Stomach (tissue), 8 donors: ENCODE measurements at regions not wholly inside any gene's neighbourhood (a gene's known extent, or its start where the extent isn't known, plus 50 kb on each side); places are given as distances from the start of the nearest gene placed in this dataset.

Experiments
- DNase-seq, 2 donors: peaks; one replicate each; pipeline versions ENCODE4 v3.0.0 to v3.0.0-alpha.2; 2013 to 2019
- H3K27ac ChIP-seq, 5 donors: fragments of 200-600 bp in 4 of 5; sonication (generic) in 4 of 5; one replicate each; pipeline ENCODE4 v1.5.1; 2013 to 2019; ENCODE audit warnings: mild to moderate bottlenecking in 1 of 5, moderate library complexity in 1 of 5
- H3K27me3 ChIP-seq, 3 donors: fragments of 200-600 bp; sonication (generic); one replicate each; pipeline ENCODE4 v1.5.1; 2017 to 2019; ENCODE audit warnings: mixed run types in 1 of 3
- H3K36me3 ChIP-seq, 4 donors: fragments of 200-600 bp; sonication (generic); 1 replicate in 3 of 4; 2 replicates in 1 of 4; pipeline ENCODE4 v1.5.1; 2016 to 2019
- H3K4me1 ChIP-seq, 4 donors: fragments of 200-600 bp; sonication (generic); one replicate each; pipeline ENCODE4 v1.5.1; 2016 to 2019
- H3K4me3 ChIP-seq, 4 donors: fragments of 200-600 bp; sonication (generic) in 3 of 4; one replicate each; pipeline ENCODE4 v1.5.1; 2016 to 2019; ENCODE audit warnings: mild to moderate bottlenecking in 1 of 4
- H3K9me3 ChIP-seq, 4 donors: fragments of 200-600 bp; sonication (generic); one replicate each; pipeline ENCODE4 v1.5.1; 2016 to 2019
- CTCF ChIP-seq, 7 experiments: fragments of 450-650 bp in 4 of 7; fragments of 200-600 bp in 3 of 7; sonication (generic) in 3 of 7; IDR thresholded peaks; one replicate each; pipeline ENCODE4 v1.5.1; 2016 to 2019; ENCODE audit warnings: antibody characterized with exemption in 7 of 7, control low read depth in 2 of 7, mild to moderate bottlenecking in 1 of 7
- EP300 ChIP-seq: sonication (generic); formaldehyde crosslinking; IDR thresholded peaks from one replicate; pipeline ENCODE4 v1.6.1; 2017; ENCODE audit warnings: antibody characterized with exemption
- POLR2A ChIP-seq, 4 donors: fragments of 450-650 bp; IDR thresholded peaks; one replicate each; pipeline ENCODE4 v1.6.1; 2016; ENCODE audit warnings: antibody characterized with exemption in 4 of 4, control low read depth in 2 of 4, mild to moderate bottlenecking in 1 of 4, moderate library complexity in 1 of 4
- POLR2AphosphoS5 ChIP-seq, 3 donors: sonication (generic); formaldehyde crosslinking; IDR thresholded peaks; one replicate each; pipeline ENCODE4 v1.6.1; 2016; ENCODE audit warnings: antibody characterized with exemption in 3 of 3
- WGBS, 5 donors: extraction: QIAGEN DNeasy Blood & Tissue Kit in 3 of 5; methylation state at CpG; one replicate each; pipeline versions ENCODE4 v1.1.5 to v1.1.7; 2013 to 2018; 5-methylcytosine and 5-hydroxymethylcytosine counted together
- intact Hi-C: fragments of 100-400 bp; cut with DNase I; formaldehyde crosslinking; loops from one replicate; pipeline ENCODE4 v1.15.1; 2023; ENCODE audit warnings: low total_unique reads
- donor health status: healthy with polysubstance abuse.
- donor health status: Bipolar disorder and iron deficiency.
- donor health status: healthy.

- Histone ChIP-seq H3K4me3 (no peak overlapping the region), H3K27ac (peak overlapping the region in 4 of 5 donors; percentile 29 to 65 (median 46)), H3K36me3 (no peaks in the 10 kb centered on the region), H3K27me3 (no peaks in the 10 kb centered on the region), H3K9me3 (peaks cover 0 to 17% (median 11%) of the 10 kb centered on the region in 4 donors), H3K4me1 (peaks cover 0 to 38% (median 19%) of the 10 kb centered on the region in 4 donors)
- intact Hi-C loops = no loop called here
- DNase-seq = no peak
- TF ChIP-seq POLR2A (IDR thresholded peaks at IDR 0.05) (no peak), EP300 (no peak), POLR2AphosphoS5 (IDR thresholded peaks at IDR 0.05) (no peak), CTCF (IDR thresholded peaks at IDR 0.05) (no peak)
- 76 to 88% (median 85%) methylated on average over 5 of the region's 5 CpGs for WGBS, 5 donors
These were observed 226.4 kb downstream of the ADAMTS15 start for GRCh38 chr11:130674686-130675308.

- Histone ChIP-seq H3K4me3 (no peak overlapping the region), H3K36me3 (no peaks in the 10 kb centered on the region), H3K27ac (peak overlapping the region in 4 of 5 donors; percentile 29 to 65 (median 46)), H3K27me3 (no peaks in the 10 kb centered on the region), H3K4me1 (peaks cover 0 to 38% (median 19%) of the 10 kb centered on the region in 4 donors), H3K9me3 (peaks cover 0 to 23% (median 15%) of the 10 kb centered on the region in 4 donors)
- intact Hi-C loops = no loop called here
- whole genome bisulfite sequencing, 5 donors = 59 to 75% (median 72%) methylated on average over 10 of the region's 10 CpGs
- no peak for TF ChIP-seq EP300
- TF ChIP-seq CTCF (IDR thresholded peaks at IDR 0.05) = no peak
- no peak for TF ChIP-seq POLR2AphosphoS5 (IDR thresholded peaks at IDR 0.05)
- no peak for TF ChIP-seq POLR2A (IDR thresholded peaks at IDR 0.05)
- no peak for DNase-seq
These were observed 227.0 kb downstream of the ADAMTS15 start for GRCh38 chr11:130675371-130675821.

- 46 to 68% (median 53%) methylated on average over 1 of the region's 1 CpG for WGBS, 5 donors
- intact Hi-C loops = no loop called here
- no peaks in the 10 kb centered on the region for H3K36me3 ChIP-seq
- H3K4me1 ChIP-seq = peaks cover 0 to 38% (median 19%) of the 10 kb centered on the region in 4 donors
- TF ChIP-seq POLR2AphosphoS5 (IDR thresholded peaks at IDR 0.05) = no peak
- TF ChIP-seq EP300 = no peak
- TF ChIP-seq POLR2A (IDR thresholded peaks at IDR 0.05) = no peak
- no peak for TF ChIP-seq CTCF (IDR thresholded peaks at IDR 0.05)
- no peak overlapping the region for H3K4me3 ChIP-seq
- no peaks in the 10 kb centered on the region for H3K27me3 ChIP-seq
- peaks cover 0 to 24% (median 17%) of the 10 kb centered on the region in 4 donors for H3K9me3 ChIP-seq
- peak overlapping the region in 4 of 5 donors; percentile 29 to 65 (median 46) for H3K27ac ChIP-seq
- no peak for DNase-seq
These were observed 227.5 kb downstream of the ADAMTS15 start for GRCh38 chr11:130675917-130676316.

- intact Hi-C loops = no loop called here
- no peaks in the 10 kb centered on the region for H3K36me3 ChIP-seq
- 58 to 71% (median 65%) methylated on average over 6 of the region's 6 CpGs for WGBS, 5 donors
- TF ChIP-seq POLR2AphosphoS5 (IDR thresholded peaks at IDR 0.05) = no peak
- no peak overlapping the region for H3K4me3 ChIP-seq
- no peaks in the 10 kb centered on the region for H3K27me3 ChIP-seq
- H3K4me1 ChIP-seq = peaks cover 0 to 28% (median 13%) of the 10 kb centered on the region in 4 donors
- peak in 1 of 2 donors; percentile 39 for DNase-seq
- H3K27ac ChIP-seq = no peak overlapping the region
- H3K9me3 ChIP-seq = peaks cover 0 to 24% (median 19%) of the 10 kb centered on the region in 4 donors
These were observed 229.2 kb downstream of the ADAMTS15 start for GRCh38 chr11:130677486-130678153.
